GM23248 (cell line): ENCODE measurements at regions not wholly inside any gene's neighbourhood (a gene's known extent, or its start where the extent isn't known, plus 50 kb on each side); places are given as distances from the start of the nearest gene placed in this dataset.

Experiments
- DNase-seq: peaks from one replicate; pipeline ENCODE4 v3.0.0-alpha.2; 2015
- H2AFZ ChIP-seq: fragments of 200-600 bp; sonication (generic); 2 replicates; pipeline ENCODE4 v1.6.1; 2016; ENCODE audit warnings: antibody characterized with exemption
- H3F3A ChIP-seq: fragments of 200-600 bp; sonication (generic); 2 replicates; pipeline ENCODE4 v1.6.1; 2016; ENCODE audit warnings: mild to moderate bottlenecking, antibody characterized with exemption, mixed run types; ENCODE audit not compliant: insufficient read depth
- H3K27ac ChIP-seq: fragments of 200-600 bp; sonication (generic); 2 replicates; pipeline ENCODE4 v1.5.1; 2016; ENCODE audit warnings: mild to moderate bottlenecking
- H3K27me3 ChIP-seq: fragments of 200-600 bp; sonication (generic); replicated peaks from 2 replicates; pipeline ENCODE4 v1.6.1; 2016; ENCODE audit warnings: mild to moderate bottlenecking; ENCODE audit not compliant: insufficient read depth
- H3K36me3 ChIP-seq: fragments of 200-600 bp; sonication (generic); 2 replicates; pipeline ENCODE4 v1.6.1; 2016; ENCODE audit warnings: low read depth, mild to moderate bottlenecking
- H3K4me1 ChIP-seq: fragments of 200-600 bp; sonication (generic); 2 replicates; pipeline ENCODE4 v1.6.1; 2016; ENCODE audit warnings: mild to moderate bottlenecking; ENCODE audit not compliant: insufficient read depth
- H3K4me2 ChIP-seq: fragments of 200-600 bp; sonication (generic); one replicate; pipeline ENCODE4 v1.6.1; 2016; ENCODE audit warnings: mild to moderate bottlenecking; ENCODE audit not compliant: unreplicated experiment
- H3K4me3 ChIP-seq: fragments of 200-600 bp; sonication (generic); 2 replicates; pipeline ENCODE4 v1.5.1; 2016; ENCODE audit warnings: mild to moderate bottlenecking
- H3K79me2 ChIP-seq: fragments of 200-600 bp; sonication (generic); 2 replicates; pipeline ENCODE4 v1.6.1; 2016; ENCODE audit warnings: mild to moderate bottlenecking; ENCODE audit not compliant: insufficient read depth
- H3K9ac ChIP-seq: fragments of 200-600 bp; sonication (generic); 2 replicates; pipeline ENCODE4 v1.6.1; 2016; ENCODE audit warnings: mild to moderate bottlenecking
- H3K9me2 ChIP-seq: fragments of 200-600 bp; sonication (generic); 2 replicates; pipeline ENCODE4 v1.6.1; 2016; ENCODE audit warnings: mixed run types, mild to moderate bottlenecking, moderate library complexity; ENCODE audit not compliant: insufficient read depth
- H3K9me3 ChIP-seq: fragments of 200-600 bp; sonication (generic); one replicate; pipeline ENCODE4 v1.6.1; 2017; ENCODE audit warnings: low read depth
- H4K20me1 ChIP-seq: fragments of 200-600 bp; sonication (generic); 2 replicates; pipeline ENCODE4 v1.6.0; 2016; ENCODE audit not compliant: insufficient read depth
- EZH2 ChIP-seq: fragments of 200-600 bp; sonication (generic); IDR thresholded peaks from 2 replicates; pipeline ENCODE4 v1.6.1; 2018; ENCODE audit warnings: antibody characterized with exemption, mild to moderate bottlenecking; ENCODE audit not compliant: insufficient read depth, poor library complexity, severe bottlenecking
- EZH2phosphoT487 ChIP-seq: fragments of 200-600 bp; sonication (generic); IDR thresholded peaks from 2 replicates; pipeline ENCODE4 v1.6.1; 2018; ENCODE audit warnings: antibody characterized with exemption, moderate library complexity, mild to moderate bottlenecking, low read depth; ENCODE audit not compliant: insufficient read depth
- WGBS, 2 experiments: methylation state at CpG; one replicate each; pipeline ENCODE4 v1.1.6; 2015 to 2017; ENCODE audit warnings: low lambda C conversion rate in 2 of 2, low coverage in 1 of 2; ENCODE audit errors: missing lambda C conversion rate in 2 of 2; 5-methylcytosine and 5-hydroxymethylcytosine counted together
- in situ Hi-C: fragments of 300-500 bp; cut with MboI; formaldehyde crosslinking; loops from 2 replicates; pipeline ENCODE4 v1.15.0; 2020

- H3K79me2 ChIP-seq: no peaks in the 10 kb centered on the region
- no peaks in the 10 kb centered on the region for H4K20me1 ChIP-seq
- no peak overlapping the region for H3K4me3 ChIP-seq
- DNase-seq: no peak
- H3K4me2 ChIP-seq: no peak overlapping the region
- peaks cover 16% of the 10 kb centered on the region for H3K4me1 ChIP-seq
- no peak overlapping the region for H3K9ac ChIP-seq
- TF ChIP-seq EZH2phosphoT487: no peak
- no peak for TF ChIP-seq EZH2
- WGBS, 2 experiments: 79 to 81% methylated on average over 6 of the region's 6 CpGs
- no peak overlapping the region for H2AFZ ChIP-seq
- no peak overlapping the region for H3K27ac ChIP-seq
- no peaks in the 10 kb centered on the region for H3K9me3 ChIP-seq
- no peaks in the 10 kb centered on the region; the same call in 1 of the 2 replicates for H3F3A ChIP-seq
- in situ Hi-C loops: no loop called here
- no peaks in the 10 kb centered on the region for H3K9me2 ChIP-seq
- no peaks in the 10 kb centered on the region for H3K36me3 ChIP-seq
- H3K27me3 ChIP-seq: no peaks in the 10 kb centered on the region
These were observed 361.2 kb downstream of the MN1 start for GRCh38 chr22:27440304-27440865.

- H3K27ac ChIP-seq: no peak overlapping the region
- DNase-seq: no peak
- H4K20me1 ChIP-seq: no peaks in the 10 kb centered on the region
- no peaks in the 10 kb centered on the region for H3K36me3 ChIP-seq
- no peak overlapping the region for H3K4me2 ChIP-seq
- no peak overlapping the region for H2AFZ ChIP-seq
- H3K79me2 ChIP-seq: no peaks in the 10 kb centered on the region
- no peak for TF ChIP-seq EZH2
- TF ChIP-seq EZH2phosphoT487: no peak
- peaks cover 7% of the 10 kb centered on the region; the same call in 1 of the 2 replicates for H3K4me1 ChIP-seq
- H3K9ac ChIP-seq: no peak overlapping the region
- in situ Hi-C loops: no loop called here
- no peaks in the 10 kb centered on the region for H3K9me2 ChIP-seq
- H3K9me3 ChIP-seq: no peaks in the 10 kb centered on the region
- 79 to 80% methylated on average over 22 of the region's 22 CpGs for WGBS, 2 experiments
- no peaks in the 10 kb centered on the region for H3F3A ChIP-seq
- H3K4me3 ChIP-seq: no peak overlapping the region
- no peaks in the 10 kb centered on the region for H3K27me3 ChIP-seq
These were observed 359.7 kb downstream of the MN1 start for GRCh38 chr22:27441706-27442475.

- no peaks in the 10 kb centered on the region for H3K9me2 ChIP-seq
- 43 to 49% methylated on average over 7 of the region's 7 CpGs for WGBS, 2 experiments
- no peak for TF ChIP-seq EZH2phosphoT487
- no peak for DNase-seq
- no peaks in the 10 kb centered on the region for H3F3A ChIP-seq
- in situ Hi-C loops: no loop called here
- H3K27ac ChIP-seq: no peak overlapping the region
- no peaks in the 10 kb centered on the region for H3K36me3 ChIP-seq
- H3K4me1 ChIP-seq: peaks cover 5% of the 10 kb centered on the region; the same call in 1 of the 2 replicates
- H3K79me2 ChIP-seq: no peaks in the 10 kb centered on the region
- no peaks in the 10 kb centered on the region for H3K9me3 ChIP-seq
- no peaks in the 10 kb centered on the region for H4K20me1 ChIP-seq
- H3K27me3 ChIP-seq: no peaks in the 10 kb centered on the region
- H3K4me2 ChIP-seq: no peak overlapping the region
- no peak overlapping the region for H3K9ac ChIP-seq
- no peak overlapping the region for H3K4me3 ChIP-seq
- no peak overlapping the region for H2AFZ ChIP-seq
These were observed 358.2 kb downstream of the MN1 start for GRCh38 chr22:27443306-27443705.

- Histone ChIP-seq H3K27ac (no peak overlapping the region), H3K79me2 (no peaks in the 10 kb centered on the region), H3K36me3 (no peaks in the 10 kb centered on the region), H3K4me1 (no peaks in the 10 kb centered on the region), H3K4me3 (no peak overlapping the region), H3K4me2 (no peak overlapping the region), H4K20me1 (no peaks in the 10 kb centered on the region), H3K9ac (no peak overlapping the region), H3K9me3 (no peaks in the 10 kb centered on the region), H3K9me2 (no peaks in the 10 kb centered on the region), H3K27me3 (no peaks in the 10 kb centered on the region), H3F3A (no peaks in the 10 kb centered on the region), H2AFZ (no peak overlapping the region)
- WGBS, 2 experiments: 46 to 54% methylated on average over 10 of the region's 10 CpGs
- in situ Hi-C loops: no loop called here
- TF ChIP-seq EZH2phosphoT487: no peak
- no peak for TF ChIP-seq EZH2
- no peak for DNase-seq
These were observed 355.7 kb downstream of the MN1 start for GRCh38 chr22:27445881-27446280.
